ENCODE measurements at regions not wholly inside any gene's neighbourhood (a gene's known extent, or its start where the extent isn't known, plus 50 kb on each side); places are given as distances from the start of the nearest gene placed in this dataset.

DNA sequence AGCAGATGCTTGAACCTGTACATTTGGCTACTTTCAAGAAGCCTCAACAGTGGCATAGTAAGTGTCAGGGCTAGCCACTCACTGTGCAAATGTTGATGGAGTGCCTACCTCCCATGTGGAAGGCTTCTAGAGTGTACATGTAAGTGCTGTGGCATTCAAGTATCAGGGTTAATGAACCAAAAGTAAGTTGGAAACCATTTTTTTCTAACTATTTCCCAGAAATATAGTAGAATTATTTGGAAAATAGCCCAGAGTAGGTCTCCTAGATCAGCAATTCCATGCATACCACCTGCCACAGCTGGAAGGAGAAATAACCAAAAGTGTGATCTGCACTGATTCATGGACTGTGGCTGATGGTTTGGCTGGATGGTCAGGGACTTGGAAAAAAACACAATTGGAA, 53.3 kb downstream of the FOXD1 start:
- Mint-ChIP-seq H3K27me3 (peaks cover 18 to 28% of the 10 kb centered on the region in 2 donors), H3K36me3 (no peaks in the 10 kb centered on the region), H3K4me1 (no peaks in the 10 kb centered on the region), H3K9me3 (no peaks in the 10 kb centered on the region), H3K4me3 (no peak overlapping the region), H3K27ac (no peak overlapping the region)
- ATAC-seq (replicated peaks in 1 of 4) = no peak
- CTCF ChIA-PET = no interaction called here
- no peaks in the 10 kb centered on the region for H3K4me1 ChIP-seq (ENCODE audit: control insufficient read depth in 1 of 2, extremely low read depth in 1 of 2, insufficient read depth in 2 of 2, low read length in 2 of 2)
- no peaks in the 10 kb centered on the region for H3K9me3 ChIP-seq
- H3K4me3 ChIP-seq (ENCODE audit: control insufficient read depth in 1 of 2, extremely low read depth in 1 of 2, low read length in 1 of 2) = no peak overlapping the region
- no peaks in the 10 kb centered on the region for H3K36me3 ChIP-seq (ENCODE audit: control insufficient read depth in 2 of 2, extremely low read depth in 1 of 2, insufficient read depth in 1 of 2, low read length in 1 of 2)
- POLR2A ChIA-PET = no interaction called here
- peaks cover 0 to 8% of the 10 kb centered on the region in 2 experiments for H3K27me3 ChIP-seq (replicated peaks in 1 of 2; ENCODE audit: control insufficient read depth in 2 of 2, extremely low read depth in 1 of 2, insufficient read depth in 2 of 2, low read length in 1 of 2)
- H3K27ac ChIP-seq (ENCODE audit: low read length) = no peak overlapping the region
- DNase-seq = no peak

DNA sequence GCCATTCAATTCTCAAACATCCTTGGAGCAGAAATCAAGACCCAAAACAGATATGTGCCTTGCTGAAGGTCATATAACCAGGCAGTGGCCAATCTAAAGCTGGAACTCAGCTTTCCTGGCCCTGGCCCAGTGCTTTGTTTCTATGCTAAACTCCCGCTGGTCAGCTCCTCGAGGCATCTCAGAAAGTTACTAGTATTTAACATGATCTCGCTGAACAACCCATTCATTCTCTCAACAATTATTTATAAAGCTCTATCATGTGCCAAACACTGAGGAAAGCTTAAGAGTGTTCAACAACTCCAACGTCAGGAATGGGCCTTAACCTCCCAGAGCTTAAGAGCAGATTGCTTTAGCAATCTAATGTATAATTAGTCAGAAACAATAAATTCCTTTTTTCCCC, 54.0 kb downstream of the FOXD1 start:
- Histone ChIP-seq H3K27me3 (replicated peaks in 1 of 2; ENCODE audit: control insufficient read depth in 2 of 2, extremely low read depth in 1 of 2, insufficient read depth in 2 of 2, low read length in 1 of 2) (peaks cover 0 to 8% of the 10 kb centered on the region in 2 experiments), H3K9me3 (no peaks in the 10 kb centered on the region), H3K27ac (ENCODE audit: low read length) (no peak overlapping the region), H3K4me3 (ENCODE audit: control insufficient read depth in 1 of 2, extremely low read depth in 1 of 2, low read length in 1 of 2) (no peak overlapping the region), H3K4me1 (ENCODE audit: control insufficient read depth in 1 of 2, extremely low read depth in 1 of 2, insufficient read depth in 2 of 2, low read length in 2 of 2) (no peaks in the 10 kb centered on the region), H3K36me3 (ENCODE audit: control insufficient read depth in 2 of 2, extremely low read depth in 1 of 2, insufficient read depth in 1 of 2, low read length in 1 of 2) (no peaks in the 10 kb centered on the region)
- Mint-ChIP-seq H3K27ac (no peak overlapping the region), H3K9me3 (no peaks in the 10 kb centered on the region), H3K4me3 (no peak overlapping the region), H3K4me1 (no peaks in the 10 kb centered on the region), H3K36me3 (no peaks in the 10 kb centered on the region), H3K27me3 (peaks cover 18 to 24% of the 10 kb centered on the region in 2 donors)
- POLR2A ChIA-PET = no interaction called here
- CTCF ChIA-PET = no interaction called here
- 85% methylated on average over 2 of the region's 4 CpGs for WGBS (ENCODE audit: insufficient coverage)
- no peak for DNase-seq
- no peak for ATAC-seq (replicated peaks in 1 of 4)

DNA sequence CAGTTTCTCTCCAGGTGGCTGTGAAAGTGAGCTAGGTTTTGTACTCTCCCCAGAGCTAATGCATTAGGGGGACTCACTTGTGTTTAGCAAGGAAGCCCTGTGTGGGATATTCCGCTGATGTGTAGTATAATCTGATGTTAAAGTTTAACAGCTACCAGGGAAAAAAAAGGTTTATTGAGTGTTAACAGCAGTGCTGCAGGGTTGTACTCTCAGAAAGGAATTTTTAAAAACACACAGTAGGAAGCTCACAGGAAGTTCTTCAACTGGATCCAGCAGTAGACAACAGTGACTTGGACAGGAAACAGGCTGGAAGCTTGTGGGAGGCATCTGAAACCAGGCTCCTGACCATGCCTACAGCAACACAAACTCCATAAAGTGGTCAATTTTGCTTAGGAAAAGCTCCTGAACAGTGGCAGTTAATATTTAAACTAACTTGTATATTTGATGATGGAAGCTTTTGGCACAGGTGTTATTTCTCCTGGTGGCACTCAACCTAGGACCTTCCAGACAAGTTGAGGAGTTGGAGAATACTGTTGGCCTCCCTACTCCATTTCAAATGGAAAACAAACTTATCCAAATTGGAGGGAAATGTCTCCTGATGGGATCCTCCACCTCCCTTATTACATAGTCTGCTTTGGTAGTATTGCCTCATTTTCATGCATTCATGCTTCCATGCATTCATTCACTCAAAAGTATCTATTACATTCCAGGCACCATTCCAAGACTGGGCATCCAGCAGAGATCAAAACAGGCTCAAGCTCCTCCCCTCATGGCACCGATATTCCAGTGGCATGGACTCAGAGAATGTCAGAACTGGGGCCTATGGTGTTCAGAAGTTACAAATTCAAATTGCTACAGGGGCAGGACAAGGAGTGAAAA, 54.7 kb downstream of the FOXD1 start:
- no peaks in the 10 kb centered on the region for H3K9me3 ChIP-seq
- peaks cover 18 to 23% of the 10 kb centered on the region in 2 donors for H3K27me3 Mint-ChIP-seq
- no peak overlapping the region for H3K4me3 ChIP-seq (ENCODE audit: control insufficient read depth in 1 of 2, extremely low read depth in 1 of 2, low read length in 1 of 2)
- ATAC-seq (replicated peaks in 1 of 4) = no peak
- H3K27ac ChIP-seq (ENCODE audit: low read length) = no peak overlapping the region
- H3K9me3 Mint-ChIP-seq = no peaks in the 10 kb centered on the region
- H3K36me3 ChIP-seq (ENCODE audit: control insufficient read depth in 2 of 2, extremely low read depth in 1 of 2, insufficient read depth in 1 of 2, low read length in 1 of 2) = no peaks in the 10 kb centered on the region
- no peak for DNase-seq
- H3K4me1 ChIP-seq (ENCODE audit: control insufficient read depth in 1 of 2, extremely low read depth in 1 of 2, insufficient read depth in 2 of 2, low read length in 2 of 2) = peaks cover 0 to 2% of the 10 kb centered on the region in 2 experiments
- H3K36me3 Mint-ChIP-seq = no peaks in the 10 kb centered on the region
- no peak overlapping the region for H3K27ac Mint-ChIP-seq
- POLR2A ChIA-PET = no interaction called here
- CTCF ChIA-PET = no interaction called here
- peaks cover 0 to 8% of the 10 kb centered on the region in 2 experiments for H3K27me3 ChIP-seq (replicated peaks in 1 of 2; ENCODE audit: control insufficient read depth in 2 of 2, extremely low read depth in 1 of 2, insufficient read depth in 2 of 2, low read length in 1 of 2)
- H3K4me3 Mint-ChIP-seq = no peak overlapping the region
- H3K4me1 Mint-ChIP-seq = peaks cover 0 to 2% (median 2%) of the 10 kb centered on the region in 3 donors
- WGBS (ENCODE audit: insufficient coverage) = 100% methylated on average over 1 of the region's 2 CpGs

DNA sequence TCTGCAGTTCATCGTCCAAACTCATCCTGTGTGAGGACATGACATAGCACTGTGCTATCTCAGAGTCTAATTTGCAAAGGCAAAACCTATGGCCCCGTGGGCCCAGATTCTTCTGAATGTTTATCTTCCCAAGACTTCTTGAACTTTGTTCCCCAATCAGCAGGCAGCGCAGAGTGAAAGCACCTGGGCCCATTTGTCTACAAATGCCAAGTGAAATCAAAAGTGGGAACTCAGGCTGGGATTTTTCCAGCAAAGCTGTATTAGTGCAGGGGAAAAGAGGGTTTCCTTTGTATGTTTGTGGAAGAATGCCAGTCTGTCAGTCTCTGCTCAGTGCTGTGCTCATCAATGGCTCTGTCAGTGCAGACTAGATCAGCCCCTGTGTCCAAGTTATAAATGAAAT, 55.8 kb downstream of the FOXD1 start:
- no peak overlapping the region for H3K4me3 Mint-ChIP-seq
- no peaks in the 10 kb centered on the region for H3K36me3 Mint-ChIP-seq
- peaks cover 10 to 12% (median 12%) of the 10 kb centered on the region in 3 donors for H3K4me1 Mint-ChIP-seq
- POLR2A ChIA-PET = no interaction called here
- no peaks in the 10 kb centered on the region for H3K36me3 ChIP-seq (ENCODE audit: control insufficient read depth in 2 of 2, extremely low read depth in 1 of 2, insufficient read depth in 1 of 2, low read length in 1 of 2)
- no peak overlapping the region for H3K27ac ChIP-seq (ENCODE audit: low read length)
- H3K4me3 ChIP-seq (ENCODE audit: control insufficient read depth in 1 of 2, extremely low read depth in 1 of 2, low read length in 1 of 2) = no peak overlapping the region
- H3K27me3 ChIP-seq (replicated peaks in 1 of 2; ENCODE audit: control insufficient read depth in 2 of 2, extremely low read depth in 1 of 2, insufficient read depth in 2 of 2, low read length in 1 of 2) = peaks cover 0 to 8% of the 10 kb centered on the region in 2 experiments
- 81% methylated on average over 3 of the region's 3 CpGs for WGBS (ENCODE audit: insufficient coverage)
- H3K27ac Mint-ChIP-seq = no peak overlapping the region
- no peak for ATAC-seq (replicated peaks in 1 of 4)
- H3K9me3 ChIP-seq = no peaks in the 10 kb centered on the region
- no peak for DNase-seq
- CTCF ChIA-PET = no interaction called here
- H3K27me3 Mint-ChIP-seq = peaks cover 14 to 22% of the 10 kb centered on the region in 2 donors
- peaks cover 7 to 13% of the 10 kb centered on the region in 2 experiments for H3K4me1 ChIP-seq (ENCODE audit: control insufficient read depth in 1 of 2, extremely low read depth in 1 of 2, insufficient read depth in 2 of 2, low read length in 2 of 2)
- no peaks in the 10 kb centered on the region for H3K9me3 Mint-ChIP-seq

DNA sequence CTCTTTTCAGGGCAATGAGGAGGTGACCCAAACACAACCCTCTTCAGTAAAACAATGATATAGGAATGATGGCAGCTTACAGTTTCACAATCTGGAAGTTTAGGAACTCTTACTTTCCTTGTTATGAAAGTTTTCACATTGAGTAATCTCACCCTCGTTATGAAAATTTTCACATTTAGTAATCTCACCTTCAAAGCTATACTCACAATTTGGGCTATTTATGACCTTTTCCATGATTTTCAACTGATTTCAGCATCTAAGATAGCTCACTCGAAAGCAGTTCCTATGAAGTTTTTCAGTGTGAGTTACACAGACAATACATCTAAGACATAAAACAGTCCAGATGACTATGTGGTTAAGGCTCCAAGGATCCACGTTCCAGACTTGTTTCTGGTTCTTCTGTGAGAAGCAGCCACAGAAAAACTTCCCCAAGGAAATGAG, 57.1 kb downstream of the FOXD1 start:
- CTCF ChIA-PET = no interaction called here
- no peak overlapping the region for H3K4me3 Mint-ChIP-seq
- H3K27ac Mint-ChIP-seq = no peak overlapping the region
- peaks cover 10 to 18% of the 10 kb centered on the region in 2 donors for H3K27me3 Mint-ChIP-seq
- peaks cover 23 to 24% (median 24%) of the 10 kb centered on the region in 3 donors for H3K4me1 Mint-ChIP-seq
- Histone ChIP-seq H3K9me3 (no peaks in the 10 kb centered on the region), H3K4me1 (ENCODE audit: control insufficient read depth in 1 of 2, extremely low read depth in 1 of 2, insufficient read depth in 2 of 2, low read length in 2 of 2) (peaks cover 15 to 25% of the 10 kb centered on the region in 2 experiments), H3K36me3 (ENCODE audit: control insufficient read depth in 2 of 2, extremely low read depth in 1 of 2, insufficient read depth in 1 of 2, low read length in 1 of 2) (no peaks in the 10 kb centered on the region), H3K4me3 (ENCODE audit: control insufficient read depth in 1 of 2, extremely low read depth in 1 of 2, low read length in 1 of 2) (no peak overlapping the region), H3K27me3 (replicated peaks in 1 of 2; ENCODE audit: control insufficient read depth in 2 of 2, extremely low read depth in 1 of 2, insufficient read depth in 2 of 2, low read length in 1 of 2) (peaks cover 0 to 5% of the 10 kb centered on the region in 2 experiments), H3K27ac (ENCODE audit: low read length) (no peak overlapping the region)
- ATAC-seq (replicated peaks in 1 of 4) = no peak
- H3K9me3 Mint-ChIP-seq = no peaks in the 10 kb centered on the region
- POLR2A ChIA-PET = no interaction called here
- no peaks in the 10 kb centered on the region for H3K36me3 Mint-ChIP-seq
- DNase-seq = no peak
- WGBS (ENCODE audit: insufficient coverage) = 63% methylated on average over 2 of the region's 3 CpGs

DNA sequence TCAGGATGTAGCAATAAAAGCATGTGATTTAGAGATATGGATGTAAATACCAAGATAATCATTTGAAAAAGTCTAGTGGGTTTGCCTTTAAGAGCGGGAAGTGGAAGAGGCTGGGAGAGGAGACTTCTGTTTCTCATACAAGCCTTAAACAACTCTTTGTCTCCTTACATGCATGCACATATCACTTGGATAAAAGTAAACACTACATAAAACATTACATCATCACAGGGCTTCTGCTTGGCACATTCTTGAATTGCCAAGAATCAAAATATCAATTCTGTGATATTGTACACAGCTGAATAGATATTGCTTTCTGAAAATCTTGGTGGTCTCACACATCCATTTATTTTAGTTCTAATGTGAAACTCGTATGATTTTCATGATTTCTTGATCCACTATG, 57.6 kb downstream of the FOXD1 start:
- H3K9me3 ChIP-seq = no peaks in the 10 kb centered on the region
- DNase-seq (no peak), ATAC-seq (replicated peaks in 1 of 4) (no peak)
- no CpG with 5 or more reads among the region's 2 CpGs for WGBS (ENCODE audit: insufficient coverage)
- H3K4me3 ChIP-seq (ENCODE audit: control insufficient read depth in 1 of 2, extremely low read depth in 1 of 2, low read length in 1 of 2) = no peak overlapping the region
- no peaks in the 10 kb centered on the region for H3K9me3 Mint-ChIP-seq
- H3K36me3 ChIP-seq (ENCODE audit: control insufficient read depth in 2 of 2, extremely low read depth in 1 of 2, insufficient read depth in 1 of 2, low read length in 1 of 2) = no peaks in the 10 kb centered on the region
- ChIA-PET POLR2A (no interaction called here), CTCF (interaction anchor here in 1 of 2 donors (0.6 kb wide), 1 partner anchor 568 kb away, joined by 8 read pairs; no protein-coding TSS in a partner anchor)
- H3K4me1 ChIP-seq (ENCODE audit: control insufficient read depth in 1 of 2, extremely low read depth in 1 of 2, insufficient read depth in 2 of 2, low read length in 2 of 2) = peaks cover 17 to 25% of the 10 kb centered on the region in 2 experiments
- H3K27me3 Mint-ChIP-seq = peaks cover 10 to 18% of the 10 kb centered on the region in 2 donors
- peaks cover 28 to 29% (median 28%) of the 10 kb centered on the region in 3 donors for H3K4me1 Mint-ChIP-seq
- H3K36me3 Mint-ChIP-seq = no peaks in the 10 kb centered on the region
- H3K4me3 Mint-ChIP-seq = no peak overlapping the region
- no peak overlapping the region for H3K27ac ChIP-seq (ENCODE audit: low read length)
- no peak overlapping the region for H3K27ac Mint-ChIP-seq
- peaks cover 0 to 5% of the 10 kb centered on the region in 2 experiments for H3K27me3 ChIP-seq (replicated peaks in 1 of 2; ENCODE audit: control insufficient read depth in 2 of 2, extremely low read depth in 1 of 2, insufficient read depth in 2 of 2, low read length in 1 of 2)
